ENCODE measurements at regions not wholly inside any gene's neighbourhood (a gene's known extent, or its start where the extent isn't known, plus 50 kb on each side); places are given as distances from the start of the nearest gene placed in this dataset.

DNA sequence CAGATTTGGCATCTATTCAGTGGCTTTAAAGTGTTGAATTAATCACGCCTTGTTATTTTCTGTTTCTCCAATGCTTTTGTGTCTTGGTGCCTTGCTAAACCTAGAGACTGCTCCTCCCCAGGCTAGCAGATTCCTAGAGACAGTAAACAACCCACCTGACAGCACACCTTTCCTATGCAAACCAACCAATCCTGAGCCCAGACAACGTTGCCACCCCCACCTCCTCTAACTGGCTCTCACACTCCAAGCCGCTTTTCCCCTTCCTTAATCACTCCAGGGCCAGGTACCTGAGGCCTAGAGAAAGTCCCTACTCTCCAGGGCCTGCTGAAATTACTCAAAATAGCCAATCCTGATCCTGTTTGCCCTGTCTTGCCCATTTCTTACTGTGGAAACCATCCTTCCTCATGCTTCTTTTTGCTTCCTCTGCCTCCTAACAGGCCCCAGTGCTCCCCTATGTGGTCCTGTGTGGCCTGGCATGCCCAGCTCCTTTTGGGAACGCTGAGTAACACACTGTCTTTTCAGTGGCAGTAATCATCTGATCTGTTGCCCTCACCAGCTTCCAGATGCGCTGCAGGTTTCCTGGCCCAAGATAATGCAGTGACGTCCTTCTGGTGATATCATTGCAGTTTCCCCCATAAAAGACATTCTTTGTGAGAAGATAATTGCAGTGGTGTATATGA, 53.4 kb downstream of the GAS1 start:
- no peak for DNase-seq (ENCODE audit: low spot score)

DNA sequence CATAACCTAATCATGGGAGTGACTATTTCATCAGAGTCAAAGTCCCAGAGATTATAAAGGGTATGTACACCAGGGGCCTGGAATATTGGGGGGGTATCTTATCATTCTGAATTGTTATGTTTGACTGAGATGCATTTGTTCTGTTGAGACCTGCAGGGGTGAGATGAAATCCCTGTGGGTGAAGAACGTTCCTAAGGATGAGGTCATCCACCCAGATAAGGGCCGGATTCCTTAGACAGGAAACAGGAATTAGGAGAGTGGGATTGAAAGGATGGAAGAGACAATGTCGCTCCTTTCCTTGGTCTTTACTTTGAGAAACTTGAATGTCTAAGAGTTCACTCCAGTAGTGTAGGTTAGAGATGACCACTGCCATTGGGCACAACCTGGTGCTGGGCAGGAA, 54.7 kb downstream of the GAS1 start:
- no peak for DNase-seq (ENCODE audit: low spot score)

GRCh38 chr9:86891886-86892437, 55.3 kb downstream of the GAS1 start:
- no peak for DNase-seq (ENCODE audit: low spot score)

DNA sequence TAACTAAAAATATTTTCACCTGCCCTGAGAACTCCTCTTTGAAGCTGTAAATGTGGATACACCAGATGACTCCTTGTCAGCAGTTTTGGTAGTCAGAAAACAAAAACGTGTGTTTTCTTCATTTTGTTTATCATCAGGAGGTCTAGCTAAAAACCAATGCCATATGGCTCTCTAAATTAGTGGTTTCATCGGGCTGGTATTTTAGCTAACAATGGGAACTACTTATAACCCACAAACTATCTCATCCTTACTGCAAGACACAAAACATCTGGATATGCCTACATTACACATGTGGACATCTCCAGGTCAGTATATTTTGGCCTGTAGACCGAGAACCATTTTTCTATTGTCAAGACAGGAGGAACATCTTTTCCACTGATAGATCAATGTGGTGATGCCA, 56.2 kb downstream of the GAS1 start:
- DNase-seq (ENCODE audit: low spot score): no peak

GRCh38 chr9:86885232-86885631, 62.1 kb downstream of the GAS1 start:
- no peak for DNase-seq (ENCODE audit: low spot score)

DNA sequence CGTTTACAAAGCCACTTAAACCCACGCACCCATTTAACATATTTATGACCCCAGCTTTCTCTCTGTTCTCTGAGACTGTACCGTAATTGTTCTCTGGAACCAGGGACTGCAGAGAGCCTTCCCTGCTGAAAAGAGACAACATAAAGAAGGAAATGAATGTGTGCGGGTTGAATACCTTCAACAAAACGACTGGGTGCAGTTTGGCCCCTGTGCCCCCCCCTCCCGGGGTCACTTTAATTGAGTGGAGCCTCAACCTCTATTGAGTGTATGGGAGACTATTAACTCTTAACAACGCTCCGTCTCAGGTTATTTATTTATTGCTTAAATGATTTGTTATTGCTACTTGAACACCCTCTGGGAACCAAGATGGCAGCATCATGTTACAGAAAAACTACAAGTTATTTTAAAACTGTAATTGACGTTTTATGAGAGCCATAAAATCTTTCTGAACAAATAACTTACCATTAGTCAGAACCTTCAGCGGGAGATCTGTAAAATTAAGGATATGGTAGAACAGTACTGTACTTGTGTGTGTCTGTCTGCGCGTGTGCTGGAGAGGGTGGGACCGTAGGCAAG, 70.6 kb downstream of the GAS1 start:
- DNase-seq (ENCODE audit: low spot score): no peak

GRCh38 chr9:86868616-86869015, 78.7 kb downstream of the GAS1 start:
- no peak for DNase-seq (ENCODE audit: low spot score)

- no peak for DNase-seq (ENCODE audit: low spot score)
Measured at GRCh38 chr9:86867804-86868313, 79.4 kb downstream of the GAS1 start.

DNA sequence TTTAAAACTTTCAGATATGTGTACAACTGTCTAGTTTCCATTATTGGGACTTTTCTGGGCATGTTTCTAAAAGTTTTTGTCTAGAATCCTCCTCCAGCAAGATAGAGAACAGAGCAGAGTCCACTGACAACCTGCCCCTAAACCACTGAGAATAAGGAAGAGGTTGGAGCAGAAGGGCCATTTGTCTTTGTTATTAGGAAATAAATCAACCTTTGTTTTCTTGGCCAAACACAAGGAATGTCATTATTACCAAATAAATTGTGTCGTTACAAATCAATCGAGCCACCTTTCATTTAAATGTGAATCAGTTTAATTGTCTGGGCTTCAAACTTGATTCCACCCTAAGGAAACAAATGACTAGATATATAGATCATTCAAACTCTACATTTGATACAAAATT, 81.4 kb downstream of the GAS1 start:
- no peak for DNase-seq (ENCODE audit: low spot score)

- no peak for DNase-seq (ENCODE audit: low spot score)
Measured at GRCh38 chr9:86860006-86860405, 87.3 kb downstream of the GAS1 start.

GRCh38 chr9:86859056-86859455, 88.2 kb downstream of the GAS1 start:
- DNase-seq (ENCODE audit: low spot score): no peak

DNA sequence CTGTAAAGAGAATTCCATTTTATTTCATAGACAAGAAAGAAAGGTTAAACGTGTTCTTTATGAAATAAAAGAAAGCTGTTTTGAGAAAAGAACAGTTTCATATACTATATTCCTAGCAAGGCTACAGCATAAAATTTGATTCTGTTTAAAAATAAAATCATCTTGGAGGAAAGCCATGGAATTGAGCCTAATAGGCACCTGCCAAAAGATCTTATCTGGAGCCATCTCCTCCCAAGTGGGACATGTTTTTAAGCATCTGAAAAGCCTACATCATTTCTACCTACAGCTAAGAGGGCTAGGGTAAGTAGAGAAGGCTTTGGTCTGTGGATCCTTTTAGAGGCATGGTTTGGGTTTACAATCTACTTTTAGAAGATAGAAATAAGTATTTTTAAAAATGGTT, 89.3 kb downstream of the GAS1 start:
- DNase-seq (ENCODE audit: low spot score): no peak

GRCh38 chr9:86856259-86856658, 91.0 kb downstream of the GAS1 start:
- no peak for DNase-seq (ENCODE audit: low spot score)

DNA sequence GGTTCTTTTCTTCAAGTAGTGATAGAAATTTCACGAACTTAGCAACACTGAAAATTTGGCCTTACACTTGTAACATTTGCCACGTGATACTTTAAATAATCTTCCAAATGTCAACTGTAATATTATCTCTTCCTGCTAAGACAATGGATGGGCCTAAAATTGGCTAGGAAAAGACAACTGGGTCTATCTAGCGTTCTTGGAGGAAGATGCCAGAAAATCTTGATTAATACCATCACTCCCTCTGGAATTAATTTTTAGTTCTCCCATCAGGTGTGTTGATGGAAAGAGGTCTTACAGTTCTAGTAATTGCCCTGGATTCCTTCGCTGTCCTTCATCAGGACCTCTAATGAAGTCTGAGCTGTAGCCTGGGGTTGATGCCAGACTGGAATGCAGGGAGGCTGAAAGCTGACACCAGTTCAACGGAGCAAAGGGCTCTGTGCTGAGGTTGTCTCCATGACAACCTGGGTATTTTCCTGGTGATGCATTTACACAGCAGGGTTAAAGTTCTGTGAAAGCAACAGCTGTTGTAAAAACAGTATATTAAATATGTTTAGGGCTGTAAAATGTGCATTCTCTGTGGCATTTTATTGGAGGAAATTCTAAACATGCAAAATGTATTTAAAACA, 92.3 kb downstream of the GAS1 start:
- DNase-seq (ENCODE audit: low spot score): peak; percentile 37

DNA sequence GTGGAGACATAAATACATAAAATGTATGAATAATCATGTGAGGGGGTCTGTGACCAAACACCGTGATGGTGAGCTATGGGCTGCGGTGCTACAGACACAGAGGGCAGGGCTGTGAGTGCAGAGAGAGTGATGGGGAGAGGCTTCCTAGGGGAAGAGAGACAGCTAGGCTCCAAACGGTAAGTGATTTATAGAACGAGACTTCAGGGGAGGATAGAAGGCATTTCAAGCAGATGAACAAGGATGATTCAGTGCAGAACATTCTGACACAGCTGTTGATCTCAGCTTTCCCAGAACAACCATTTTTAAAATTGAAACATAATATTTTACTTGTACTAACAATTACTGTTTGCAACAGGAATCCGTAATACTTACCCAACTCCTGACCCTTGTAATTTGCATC, 100.7 kb downstream of the GAS1 start:
- no peak for DNase-seq (ENCODE audit: low spot score)

GRCh38 chr9:86843206-86843605, 104.1 kb downstream of the GAS1 start:
- DNase-seq (ENCODE audit: low spot score): no peak

DNA sequence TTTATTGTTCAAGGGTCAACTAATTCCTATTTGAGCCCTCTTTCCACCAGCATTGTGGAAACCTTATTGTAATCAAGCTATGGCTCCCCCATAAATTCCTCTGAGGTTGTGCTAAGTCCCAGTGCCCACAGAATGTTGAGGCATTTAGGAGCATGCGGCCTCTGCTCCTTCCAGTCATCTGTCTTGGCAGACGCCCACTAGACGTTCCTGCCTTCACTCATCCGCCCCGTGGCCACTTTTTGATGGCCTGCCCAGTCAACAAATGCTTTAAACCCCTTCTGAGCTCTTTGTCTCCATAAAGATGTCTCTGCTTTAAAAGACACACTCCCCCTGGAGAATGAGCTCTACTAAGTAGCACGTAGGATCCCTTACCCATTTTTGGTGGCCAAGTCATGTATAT, 104.7 kb downstream of the GAS1 start:
- DNase-seq (ENCODE audit: low spot score): no peak

DNA sequence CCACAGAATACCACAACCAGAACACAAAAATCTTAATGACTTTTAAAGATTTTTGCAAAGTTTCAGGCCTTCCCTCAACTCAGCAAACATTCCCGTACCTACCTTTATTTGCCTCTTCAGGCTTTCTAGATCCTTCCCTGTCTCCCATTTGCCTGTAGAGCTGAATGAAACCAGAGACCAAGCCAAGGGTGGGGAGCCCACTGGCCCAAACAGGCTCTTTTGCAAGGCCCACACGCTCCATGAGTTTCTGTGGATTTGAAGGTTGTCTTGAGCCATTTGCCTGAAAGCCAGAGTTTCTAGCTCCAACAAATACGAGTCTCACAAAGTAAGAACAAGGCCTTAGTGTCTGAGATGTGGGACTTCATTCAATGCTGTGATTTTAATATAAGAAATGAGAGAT, 107.8 kb downstream of the GAS1 start:
- DNase-seq (ENCODE audit: low spot score): no peak

DNA sequence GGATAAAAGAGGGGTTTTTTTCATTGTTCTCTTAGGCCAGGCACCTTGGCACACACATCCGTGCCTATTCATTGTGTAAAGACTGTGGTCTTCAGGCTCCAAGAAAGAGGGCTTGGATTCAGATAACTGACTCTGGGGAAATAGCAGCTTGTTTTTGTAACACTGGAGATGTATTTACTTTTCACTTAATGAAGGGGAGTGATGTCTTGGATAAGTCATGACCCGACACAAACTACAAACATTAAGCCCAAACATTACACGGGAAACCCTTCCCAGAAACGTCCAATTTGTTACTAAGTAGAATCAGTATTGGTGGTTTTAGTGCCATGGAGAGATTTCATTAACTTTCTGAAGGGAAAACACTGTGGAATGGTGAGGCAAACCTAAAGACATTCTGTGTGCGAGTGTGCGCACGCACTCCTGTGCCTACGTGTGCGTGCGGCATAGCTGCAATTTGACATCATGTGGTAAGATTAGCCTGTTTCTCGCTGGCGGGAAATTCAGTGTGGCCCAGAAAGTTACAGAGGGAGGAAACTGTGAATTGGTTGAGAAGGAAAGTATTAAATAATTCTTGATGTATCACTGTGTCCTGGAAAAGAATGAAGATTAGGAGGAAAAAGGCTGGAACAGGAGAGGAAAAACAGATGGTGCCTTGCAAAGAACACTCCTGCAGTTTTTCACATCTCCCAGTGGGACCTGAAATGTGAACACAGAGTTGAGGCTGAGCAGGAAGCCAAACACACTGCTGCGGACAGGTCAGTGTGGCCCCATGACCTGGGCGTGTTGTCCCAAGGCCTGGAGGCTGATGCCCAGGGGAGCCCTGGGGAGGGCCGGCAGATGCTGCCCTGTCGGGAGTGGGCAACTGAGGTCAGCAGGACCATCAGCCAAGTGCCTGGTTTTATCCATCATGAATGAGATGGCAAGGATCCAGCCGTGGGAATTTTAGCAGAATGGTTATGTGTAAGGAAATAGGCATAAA, 108.5 kb downstream of the GAS1 start:
- no peak for DNase-seq (ENCODE audit: low spot score)

- DNase-seq (ENCODE audit: low spot score): no peak
Measured at GRCh38 chr9:86837345-86837744, 110.0 kb downstream of the GAS1 start.

DNA sequence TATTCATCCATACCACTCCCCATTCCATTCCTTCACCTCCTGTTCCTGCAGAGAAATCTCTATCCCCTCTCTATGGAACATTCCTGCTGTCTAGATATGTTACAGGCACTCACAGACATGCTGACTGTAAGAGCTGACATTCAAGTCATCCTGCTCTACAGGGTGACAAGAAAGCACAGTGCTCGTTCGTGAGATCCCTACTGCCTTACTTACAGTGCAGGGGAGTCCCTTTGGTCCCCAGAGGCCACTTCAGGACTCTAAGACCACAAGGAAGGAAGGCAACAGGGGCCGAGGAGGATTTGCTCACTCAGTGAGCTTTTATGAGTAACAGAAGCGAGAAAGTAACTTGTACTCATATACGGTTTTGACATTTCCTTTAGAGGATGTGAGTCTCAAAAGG, 110.5 kb downstream of the GAS1 start:
- DNase-seq (ENCODE audit: low spot score): no peak

GRCh38 chr9:86836266-86836665, 111.0 kb downstream of the GAS1 start:
- DNase-seq (ENCODE audit: low spot score): no peak

All from COLO829 (cell line).